ENCODE measurements at regions not wholly inside any gene's neighbourhood (a gene's known extent, or its start where the extent isn't known, plus 50 kb on each side); places are given as distances from the start of the nearest gene placed in this dataset.
A peak's percentile ranks its signal among the peaks of the same experiment; 100 is the strongest.

GRCh38 chr20:10846766-10847165, 173.0 kb upstream of the JAG1 start:
- no peak overlapping the region for H3K4me2 ChIP-seq (ENCODE audit: low read depth, low read length)
- CTCF ChIA-PET (ENCODE audit: low intra/inter-chr PET ratio, low total read pairs) = no interaction called here
- no peaks in the 10 kb centered on the region for H3K9me3 ChIP-seq (ENCODE audit: low read length)
- no peaks in the 10 kb centered on the region for H3K79me2 ChIP-seq (ENCODE audit: insufficient read depth, low read length)
- peak; percentile 66 for FAIRE-seq
- H4K20me1 ChIP-seq (ENCODE audit: insufficient read depth, low read length) = no peaks in the 10 kb centered on the region
- no peak overlapping the region for H3K4me3 ChIP-seq (replicated peaks in 1 of 3; ENCODE audit: insufficient read depth in 1 of 3, low read depth in 2 of 3, low read length in 3 of 3)
- 0 out of 5 replicates have a peak, but pooled peaks cover 0 to 7% of the 10 kb centered on the region in 2 experiments for H3K27me3 ChIP-seq (ENCODE audit: control insufficient read depth in 1 of 2, insufficient read depth in 2 of 2, low read length in 2 of 2)
- POLR2A ChIA-PET = no interaction called here
- no peak for ATAC-seq
- no peak overlapping the region for H2AFZ ChIP-seq (ENCODE audit: low read length)
- in situ Hi-C loops (cut with HindIII; ENCODE audit: extremely low pct_ligation_motif_present, low pct_unique_long_range_greater_than_20kb) = no loop called here
- intact Hi-C loops (cut with micrococcal nuclease; ENCODE audit: unreplicated experiment) = no loop called here
- TF ChIP-seq ZNF234 (CRISPR knock-in tag; conservative IDR thresholded peaks at IDR 0.05) = no peak
- TF ChIP-seq HOXD1 (CRISPR knock-in tag; IDR thresholded peaks at IDR 0.05) = no peak
- no peak for TF ChIP-seq GABPB1 (CRISPR knock-in tag; IDR thresholded peaks at IDR 0.05)
- no peak for TF ChIP-seq STAT6 (CRISPR knock-in tag; IDR thresholded peaks at IDR 0.05; ENCODE audit: borderline replicate concordance)
- TF ChIP-seq HBP1 (CRISPR knock-in tag; IDR thresholded peaks at IDR 0.05; ENCODE audit: low read depth) = no peak
- no peak for TF ChIP-seq ZNF720 (CRISPR knock-in tag; IDR thresholded peaks at IDR 0.05)
- TF ChIP-seq ADNP (CRISPR knock-in tag; IDR thresholded peaks at IDR 0.05) = no peak
- no peak for TF ChIP-seq SOX13 (IDR thresholded peaks at IDR 0.05)
- no peak for TF ChIP-seq SOX13 (CRISPR knock-in tag; conservative IDR thresholded peaks at IDR 0.05 in 1 of 2, IDR thresholded peaks at IDR 0.05 in 1 of 2)
- TF ChIP-seq ATF3 (CRISPR knock-in tag; IDR thresholded peaks at IDR 0.05) = no peak
- TF ChIP-seq SYNCRIP (IDR thresholded peaks at IDR 0.05; ENCODE audit: insufficient read depth, low read depth, low read length) = no peak
- no peak for TF ChIP-seq ZNF34 (CRISPR knock-in tag; IDR thresholded peaks at IDR 0.05; ENCODE audit: borderline replicate concordance)
- no peak for TF ChIP-seq THYN1 (CRISPR knock-in tag; IDR thresholded peaks at IDR 0.05; ENCODE audit: borderline replicate concordance, low read depth)
- TF ChIP-seq HNRNPUL1 (IDR thresholded peaks at IDR 0.05; ENCODE audit: low read depth, low read length) = no peak
- no peak for TF ChIP-seq ZMAT5 (CRISPR knock-in tag; IDR thresholded peaks at IDR 0.05; ENCODE audit: borderline replicate concordance, low read depth)
- TF ChIP-seq AGO2 (optimal IDR thresholded peaks at IDR 0.05; ENCODE audit: low read depth, low read length) = no peak
- no peak for TF ChIP-seq ZNF780A (CRISPR knock-in tag; IDR thresholded peaks at IDR 0.05)
- TF ChIP-seq HNRNPH1 (optimal IDR thresholded peaks at IDR 0.05; ENCODE audit: low read depth, low read length) = no peak
- no peak for TF ChIP-seq REL (CRISPR knock-in tag; conservative IDR thresholded peaks at IDR 0.05)
- no TSS peak for BruUV-seq (replicated peaks)
- H3K27ac ChIP-seq (ENCODE audit: extremely low read length, insufficient read depth, low read length) = no peak overlapping the region
- H3K4me1 ChIP-seq (ENCODE audit: insufficient read depth, low read length) = peaks cover 11% of the 10 kb centered on the region
- H3K9ac ChIP-seq (ENCODE audit: insufficient read depth, low read depth, low read length) = no peak overlapping the region
- no peaks in the 10 kb centered on the region for H3K36me3 ChIP-seq (replicated peaks in 1 of 2; ENCODE audit: control insufficient read depth in 1 of 2, insufficient read depth in 2 of 2, low read length in 2 of 2)
- no peak for DNase-seq (ENCODE audit: low spot score)
